GM19035 (cell line): ENCODE measurements at regions not wholly inside any gene's neighbourhood (a gene's known extent, or its start where the extent isn't known, plus 50 kb on each side); places are given as distances from the start of the nearest gene placed in this dataset.

ENCODE experiments used
- ATAC-seq: cut with Tn5 transposase; IDR thresholded peaks from one replicate; pipeline ENCODE4 v1.9.1; 2021; ENCODE audit not compliant: unreplicated experiment

DNA sequence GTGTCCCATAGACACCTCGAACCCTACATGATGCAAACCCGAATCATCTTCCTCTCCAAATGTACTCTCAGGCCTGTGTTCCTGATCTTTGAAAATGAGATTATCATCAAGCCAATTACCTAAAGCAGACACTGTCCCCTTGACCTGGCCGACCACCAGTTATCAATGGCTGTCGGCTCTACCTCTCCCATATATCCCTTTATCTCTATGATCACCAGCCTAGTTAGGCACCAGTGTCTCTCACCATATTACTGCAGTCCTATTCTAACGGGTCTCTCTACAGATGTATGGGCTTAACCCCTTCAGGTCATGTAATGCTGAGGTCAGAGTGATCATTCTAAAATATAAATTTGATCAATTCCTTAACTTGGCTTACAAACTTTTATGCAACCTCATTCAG is 234.9 kb upstream of the MARCKS start:
- no peak for ATAC-seq

GRCh38 chr6:113623129-113623528 is 234.0 kb upstream of the MARCKS start:
- ATAC-seq = no peak

DNA sequence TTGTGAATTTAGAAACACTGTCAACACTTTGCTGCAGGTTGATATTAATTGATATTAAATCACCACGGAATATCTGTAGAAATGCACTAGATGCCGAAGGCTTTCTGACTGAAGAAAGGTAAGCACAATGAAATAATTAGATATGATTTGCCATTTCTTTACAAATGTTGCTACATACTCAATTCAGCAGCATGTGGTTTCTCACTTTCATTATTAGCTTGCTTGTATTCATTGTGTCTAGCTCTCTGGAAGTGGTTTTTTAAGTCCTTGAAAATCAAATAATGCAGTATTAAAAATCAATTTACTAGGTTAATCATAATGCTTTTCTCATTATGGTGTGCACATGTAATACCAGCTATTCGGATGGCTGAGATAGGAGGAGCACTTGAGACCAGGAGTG is 231.3 kb upstream of the MARCKS start:
- ATAC-seq = peak; percentile 37

- ATAC-seq = no peak
These were observed 230.7 kb upstream of the MARCKS start for GRCh38 chr6:113626475-113626874.

DNA sequence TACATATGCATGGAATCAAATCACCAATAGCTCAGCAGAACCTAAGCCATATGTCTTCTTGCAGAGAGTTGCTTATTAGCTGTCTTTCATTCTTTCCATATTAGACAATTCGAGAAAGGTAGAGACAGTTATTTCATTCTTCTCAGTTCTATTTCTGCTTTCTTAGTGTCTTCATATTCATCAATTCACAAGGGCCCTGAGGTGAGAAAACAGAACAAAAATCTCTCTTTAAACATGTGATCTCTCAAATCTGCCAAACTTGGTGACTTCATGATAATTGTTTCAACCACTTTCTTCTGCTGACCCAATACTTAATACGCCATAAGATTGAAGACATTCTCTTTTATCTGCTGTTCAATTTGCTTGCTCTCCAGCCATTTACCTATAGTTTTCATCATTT is 229.7 kb upstream of the MARCKS start:
- peak; percentile 21 for ATAC-seq

DNA sequence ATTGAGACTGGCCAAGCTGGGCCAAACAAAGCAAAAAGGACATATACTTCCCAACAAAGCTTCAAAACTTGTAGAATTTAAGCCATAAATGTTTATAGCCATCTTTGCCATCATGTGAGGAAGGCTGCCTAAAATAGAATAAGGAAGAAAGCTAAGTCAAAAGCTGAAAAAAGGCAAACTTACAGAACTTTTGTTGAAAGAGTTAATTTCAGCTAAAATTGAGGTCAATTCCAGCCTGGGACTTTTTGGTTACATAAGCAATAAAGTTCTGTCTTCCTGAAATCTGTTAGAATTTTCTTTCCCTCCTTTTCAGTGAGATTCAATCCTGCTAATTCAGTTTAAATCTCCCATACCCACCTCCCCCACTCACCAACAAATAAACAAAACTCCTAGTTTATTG is 227.9 kb upstream of the MARCKS start:
- ATAC-seq = no peak

DNA sequence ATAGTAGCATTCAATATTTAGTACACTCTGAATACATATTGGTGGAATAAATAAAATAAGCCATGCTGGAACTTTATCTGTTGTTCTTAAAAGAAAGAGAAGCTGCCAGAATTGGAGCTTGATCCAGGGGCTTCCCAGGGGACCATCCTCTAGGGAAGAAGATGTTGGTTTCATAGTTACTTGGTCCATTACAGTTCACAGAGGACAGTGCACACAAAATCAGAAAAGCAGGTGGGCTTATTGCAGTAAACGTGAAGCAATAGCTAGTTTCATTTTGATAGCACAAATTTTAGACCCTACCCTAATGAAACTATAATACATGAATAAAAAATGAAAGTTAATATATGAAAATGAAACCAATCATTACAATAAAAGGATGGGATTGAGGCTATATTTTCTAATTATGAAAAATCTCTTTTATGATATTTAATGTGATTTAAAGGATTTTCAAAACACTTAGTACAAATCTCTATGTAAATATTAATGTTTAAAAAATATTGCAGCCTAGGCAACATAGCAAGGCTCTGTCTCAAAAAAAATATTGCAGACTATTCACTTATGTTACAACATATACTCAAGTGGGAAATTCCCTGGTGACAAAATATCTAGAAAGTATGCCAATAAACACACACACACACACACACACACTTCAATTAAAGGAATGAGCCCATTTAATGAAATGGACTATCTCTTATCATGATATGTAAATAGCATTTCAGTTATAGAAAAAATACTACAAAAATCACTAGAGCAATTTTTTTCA is 227.0 kb upstream of the MARCKS start:
- no peak for ATAC-seq

GRCh38 chr6:113630738-113631535 is 226.2 kb upstream of the MARCKS start:
- peak; percentile 54 for ATAC-seq

GRCh38 chr6:113631666-113632065 is 225.5 kb upstream of the MARCKS start:
- no peak for ATAC-seq

- ATAC-seq = peak; percentile 32
These were observed 224.8 kb upstream of the MARCKS start for GRCh38 chr6:113632220-113632864.

DNA sequence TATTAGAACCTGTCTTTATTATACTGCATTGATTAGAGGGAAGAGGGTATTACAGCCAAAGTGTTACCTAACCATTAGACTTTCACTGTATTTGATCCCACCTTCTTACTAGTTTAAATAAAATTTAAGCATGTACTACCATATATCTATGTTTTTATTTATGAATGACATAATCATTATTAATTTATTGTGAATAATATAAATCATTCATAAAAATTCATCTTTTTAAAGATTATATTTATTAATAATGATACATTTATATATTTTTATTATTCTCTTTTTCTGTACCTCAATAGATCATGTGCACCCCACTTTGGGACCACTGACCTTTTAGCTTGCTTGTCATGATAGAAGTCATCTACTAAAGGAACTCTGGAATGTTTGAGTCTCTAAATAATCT is 223.5 kb upstream of the MARCKS start:
- ATAC-seq = no peak

DNA sequence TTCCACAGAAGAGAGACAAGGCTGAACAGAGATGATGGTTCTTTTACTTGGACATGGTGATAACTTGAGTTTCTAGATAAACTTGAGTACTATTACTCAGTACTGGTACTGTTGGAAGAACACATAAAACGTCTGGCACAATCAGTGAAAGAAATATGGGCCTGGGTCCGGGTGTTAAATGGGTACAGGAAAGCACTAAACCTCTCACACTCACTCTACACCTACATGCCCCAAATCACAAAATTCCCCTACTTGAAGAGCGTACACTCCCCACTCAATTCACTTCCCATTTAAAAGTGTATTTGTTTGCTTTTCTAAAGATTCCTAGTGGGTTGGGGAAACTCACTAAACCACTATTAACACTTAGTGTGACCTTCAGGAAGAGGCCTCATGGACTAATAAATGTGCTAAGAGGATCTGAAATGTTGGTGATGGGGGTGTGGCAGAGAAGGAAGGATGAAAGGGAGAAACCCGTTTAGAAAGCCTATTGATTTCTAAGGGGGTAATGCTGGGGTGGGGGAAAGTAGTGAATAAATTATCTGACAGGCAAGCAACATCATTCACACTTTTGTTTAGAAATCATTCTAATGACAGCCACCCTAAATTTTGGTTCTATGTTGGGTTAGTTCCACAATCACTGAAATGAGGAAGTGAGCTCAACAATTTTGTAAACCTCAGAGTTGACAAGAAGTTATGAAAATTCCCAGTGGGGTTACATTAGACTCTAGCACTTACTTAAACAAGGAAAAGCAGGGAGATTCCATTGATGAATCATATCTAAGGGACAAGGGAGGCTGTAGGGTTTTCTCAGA is 222.6 kb upstream of the MARCKS start:
- ATAC-seq = peak; percentile 31

DNA sequence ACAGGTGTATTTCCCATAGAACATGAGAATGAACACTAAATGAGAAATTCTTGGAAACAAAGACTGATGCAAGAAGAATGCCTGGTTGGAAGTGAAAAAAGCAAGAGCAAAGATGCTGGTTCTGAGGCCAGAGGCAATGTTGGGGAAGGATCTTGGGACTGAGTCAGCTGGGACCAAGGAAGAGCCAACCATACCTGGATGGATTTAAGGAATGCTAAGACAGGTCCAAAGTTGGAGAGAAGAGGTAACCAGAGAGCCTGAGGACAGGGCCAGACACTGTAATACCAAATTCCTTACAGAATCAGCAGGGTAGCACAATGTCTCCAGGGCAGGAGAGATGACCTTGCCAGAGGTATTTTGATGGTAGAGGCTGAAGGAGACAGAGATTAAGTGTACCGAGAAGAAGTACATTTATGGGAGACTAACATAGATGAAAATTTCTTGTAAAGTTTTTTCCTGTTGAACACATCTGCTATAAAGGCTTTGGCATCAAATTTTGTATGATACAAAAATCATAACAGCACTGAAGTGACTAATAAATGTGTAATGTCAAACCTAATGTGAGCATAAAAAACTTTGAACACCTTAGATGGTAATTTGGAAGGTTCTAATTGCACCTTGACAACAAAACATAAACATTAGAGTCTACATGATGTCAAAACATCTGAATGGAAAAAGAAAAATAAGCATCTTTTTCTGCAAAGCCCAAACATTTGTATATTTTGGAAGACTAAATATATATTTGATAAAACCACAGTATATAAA is 221.7 kb upstream of the MARCKS start:
- ATAC-seq = no peak

DNA sequence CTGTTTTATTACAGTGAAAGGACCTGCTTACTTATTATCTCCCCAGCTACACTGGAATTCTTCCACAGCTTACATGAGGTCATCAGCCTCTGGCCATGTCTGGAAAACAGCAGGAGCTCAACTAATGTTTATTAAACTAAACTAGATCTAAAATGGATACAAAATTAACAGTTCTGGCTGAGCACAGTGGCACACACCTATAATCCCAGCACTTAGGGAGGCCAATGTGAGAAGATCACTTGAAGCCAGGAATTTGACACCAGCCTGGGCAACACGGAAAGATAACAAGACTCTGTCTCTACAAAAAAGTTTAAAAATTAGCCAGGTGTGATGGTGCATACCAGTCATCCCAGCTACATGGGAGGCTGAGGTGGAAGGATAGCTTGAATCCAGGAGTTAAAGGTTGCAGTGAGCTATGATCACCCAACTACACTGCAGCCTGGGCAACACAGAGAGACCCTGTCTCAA is 220.8 kb upstream of the MARCKS start:
- ATAC-seq = no peak

DNA sequence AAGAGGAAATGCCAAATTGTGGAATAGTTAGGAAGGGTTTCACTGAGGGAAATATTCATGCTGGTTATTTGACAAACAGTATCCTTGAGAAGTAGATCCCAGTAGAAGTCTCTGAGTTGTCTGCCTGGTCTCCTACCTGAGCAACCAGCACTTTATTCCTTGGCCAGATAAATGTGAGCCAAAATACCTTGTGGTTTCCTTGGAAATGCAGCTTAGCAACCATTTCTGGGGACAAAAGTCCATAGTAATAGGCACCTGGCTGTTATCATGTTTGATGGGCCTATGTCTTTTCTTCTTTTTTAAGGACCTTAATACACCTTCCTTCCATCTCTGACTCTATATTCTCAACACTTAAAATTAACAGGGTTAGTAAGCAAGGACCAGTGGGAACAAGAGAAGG is 217.1 kb upstream of the MARCKS start:
- ATAC-seq = no peak

- no peak for ATAC-seq
These were observed 215.0 kb upstream of the MARCKS start for GRCh38 chr6:113642001-113642713.

GRCh38 chr6:113642714-113643406 is 214.3 kb upstream of the MARCKS start:
- peak; percentile 85 for ATAC-seq

GRCh38 chr6:113643407-113643770 is 213.8 kb upstream of the MARCKS start:
- no peak for ATAC-seq
